Ascending aorta (tissue), 2 donors: ENCODE measurements at regions not wholly inside any gene's neighbourhood (a gene's known extent, or its start where the extent isn't known, plus 50 kb on each side); places are given as distances from the start of the nearest gene placed in this dataset.

ENCODE experiments used
- DNase-seq, 2 donors: peaks; one replicate each; pipeline ENCODE4 v3.0.0-alpha.2; 2019; ENCODE audit warnings: low spot score in 2 of 2
- H3K27ac ChIP-seq, 2 donors: fragments of 200-600 bp; sonication (generic); one replicate each; pipeline ENCODE4 v1.5.1; 2016 to 2017; ENCODE audit warnings: mild to moderate bottlenecking in 1 of 2
- H3K27me3 ChIP-seq: fragments of 200-600 bp; sonication (generic); one replicate; pipeline ENCODE4 v1.5.1; 2017
- H3K36me3 ChIP-seq, 2 donors: fragments of 200-600 bp; sonication (generic); one replicate each; pipeline ENCODE4 v1.5.1; 2016
- H3K4me1 ChIP-seq, 2 donors: fragments of 200-600 bp; sonication (generic); one replicate each; pipeline ENCODE4 v1.5.1; 2016 to 2017; ENCODE audit warnings: mild to moderate bottlenecking in 1 of 2
- H3K4me3 ChIP-seq, 2 donors: fragments of 200-600 bp; sonication (generic); one replicate each; pipeline ENCODE4 v1.5.1; 2016 to 2017; ENCODE audit warnings: mild to moderate bottlenecking in 1 of 2
- H3K9me3 ChIP-seq, 2 donors: fragments of 200-600 bp; sonication (generic); one replicate each; pipeline ENCODE4 v1.5.1; 2016
- intact Hi-C: fragments of 100-400 bp; cut with DNase I; formaldehyde crosslinking; loops from one replicate; pipeline ENCODE4 v1.15.1; 2023
- TF ChIP-seq, protein P1 (sequence below), 3 experiments: fragments of 200-600 bp in 2 of 3; fragments of 450-650 bp in 1 of 3; sonication (generic) in 2 of 3; IDR thresholded peaks; one replicate each; pipeline ENCODE4 v1.5.1; 2016 to 2019; ENCODE audit warnings: antibody characterized with exemption in 3 of 3, mild to moderate bottlenecking in 1 of 3, moderate library complexity in 1 of 3

DNA sequence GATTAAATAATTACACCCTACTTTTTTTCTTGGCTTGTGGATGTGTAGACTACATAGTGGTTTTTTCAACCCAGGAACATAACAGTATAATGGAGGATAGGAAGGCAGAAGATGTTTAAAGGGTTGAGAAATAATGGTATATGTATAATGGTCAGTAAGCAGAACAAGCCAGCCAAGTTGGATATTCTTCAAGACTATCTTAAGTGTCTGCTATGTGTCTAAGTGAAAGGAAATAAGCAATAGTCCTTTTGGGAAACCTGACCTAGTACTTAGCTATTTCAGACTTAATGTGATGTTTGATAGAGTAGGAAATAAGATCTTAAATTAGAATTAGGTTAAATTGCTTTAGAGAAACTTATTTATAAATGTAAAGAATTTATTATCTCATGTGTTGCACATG is 85.7 kb downstream of the PTPDC1 start:
- intact Hi-C loops: loop anchor here (5.0 to 10.0 kb wide), 2 partner anchors 42 to 205 kb away; a partner anchor contains a TSS
- H3K4me1 ChIP-seq: peaks cover 12 to 62% of the 10 kb centered on the region in 2 donors
- TF ChIP-seq, protein P1, sequence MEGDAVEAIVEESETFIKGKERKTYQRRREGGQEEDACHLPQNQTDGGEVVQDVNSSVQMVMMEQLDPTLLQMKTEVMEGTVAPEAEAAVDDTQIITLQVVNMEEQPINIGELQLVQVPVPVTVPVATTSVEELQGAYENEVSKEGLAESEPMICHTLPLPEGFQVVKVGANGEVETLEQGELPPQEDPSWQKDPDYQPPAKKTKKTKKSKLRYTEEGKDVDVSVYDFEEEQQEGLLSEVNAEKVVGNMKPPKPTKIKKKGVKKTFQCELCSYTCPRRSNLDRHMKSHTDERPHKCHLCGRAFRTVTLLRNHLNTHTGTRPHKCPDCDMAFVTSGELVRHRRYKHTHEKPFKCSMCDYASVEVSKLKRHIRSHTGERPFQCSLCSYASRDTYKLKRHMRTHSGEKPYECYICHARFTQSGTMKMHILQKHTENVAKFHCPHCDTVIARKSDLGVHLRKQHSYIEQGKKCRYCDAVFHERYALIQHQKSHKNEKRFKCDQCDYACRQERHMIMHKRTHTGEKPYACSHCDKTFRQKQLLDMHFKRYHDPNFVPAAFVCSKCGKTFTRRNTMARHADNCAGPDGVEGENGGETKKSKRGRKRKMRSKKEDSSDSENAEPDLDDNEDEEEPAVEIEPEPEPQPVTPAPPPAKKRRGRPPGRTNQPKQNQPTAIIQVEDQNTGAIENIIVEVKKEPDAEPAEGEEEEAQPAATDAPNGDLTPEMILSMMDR (IDR thresholded peaks at IDR 0.05): no peak
- H3K36me3 ChIP-seq: peaks cover 5 to 17% of the 10 kb centered on the region in 2 donors
- no peak for DNase-seq
- peak overlapping the region; percentile 2 to 41 for H3K27ac ChIP-seq
- no peaks in the 10 kb centered on the region for H3K27me3 ChIP-seq
- peak overlapping the region; percentile 87 to 99 for H3K4me3 ChIP-seq
- no peaks in the 10 kb centered on the region for H3K9me3 ChIP-seq

DNA sequence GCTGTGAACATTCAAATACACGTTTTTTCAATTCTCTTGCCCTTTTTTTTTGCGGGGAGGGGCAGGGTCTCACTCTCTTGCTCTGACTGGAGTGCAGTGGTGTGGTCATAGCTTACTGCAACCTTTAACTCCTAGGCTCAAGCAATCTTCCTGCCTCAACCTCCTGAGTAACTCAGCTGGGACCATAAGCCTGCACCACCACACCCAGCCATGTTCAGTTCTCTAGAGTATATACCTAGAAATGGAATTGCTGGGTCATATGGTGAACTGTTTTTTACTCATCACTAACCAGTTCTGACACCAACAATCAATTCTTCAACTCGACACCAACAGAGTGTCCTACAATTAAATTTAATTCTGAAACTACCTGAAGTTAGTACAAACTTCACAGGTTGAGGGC is 85.5 kb upstream of the ZNF169 start:
- Histone ChIP-seq H3K27me3 (no peaks in the 10 kb centered on the region), H3K4me1 (peaks cover 17 to 72% of the 10 kb centered on the region in 2 donors), H3K4me3 (peak overlapping the region in 1 of 2 donors; percentile 3), H3K36me3 (peaks cover 14 to 43% of the 10 kb centered on the region in 2 donors), H3K9me3 (no peaks in the 10 kb centered on the region), H3K27ac (peak overlapping the region in 1 of 2 donors; percentile 26)
- intact Hi-C loops: no loop called here
- TF ChIP-seq, protein P1 (IDR thresholded peaks at IDR 0.05): no peak
- DNase-seq: no peak

DNA sequence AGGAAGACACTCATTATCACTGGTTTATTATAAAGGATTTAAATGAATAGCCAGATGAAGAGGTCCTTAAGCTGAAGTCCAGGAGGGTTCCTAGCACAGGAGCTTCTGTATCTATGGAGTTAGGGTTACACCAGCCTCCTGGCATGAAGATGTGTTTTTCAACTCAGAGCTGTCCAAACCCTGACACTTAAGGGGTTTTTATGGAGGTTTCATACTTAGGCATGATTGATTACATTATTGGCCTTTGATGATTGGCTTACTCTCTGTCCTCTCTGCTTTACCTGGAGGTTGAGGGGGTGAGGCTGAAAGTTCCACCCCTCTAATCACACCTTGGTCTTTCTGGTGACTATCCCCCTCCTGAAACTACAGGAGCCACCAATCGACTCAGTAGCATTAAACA is 84.9 kb upstream of the ZNF169 start:
- intact Hi-C loops: no loop called here
- peaks cover 14 to 46% of the 10 kb centered on the region in 2 donors for H3K36me3 ChIP-seq
- H3K4me1 ChIP-seq: peaks cover 17 to 69% of the 10 kb centered on the region in 2 donors
- H3K27me3 ChIP-seq: no peaks in the 10 kb centered on the region
- TF ChIP-seq, protein P1 (IDR thresholded peaks at IDR 0.05): no peak
- peak overlapping the region; percentile 7 to 26 for H3K27ac ChIP-seq
- no peak for DNase-seq
- H3K9me3 ChIP-seq: no peaks in the 10 kb centered on the region
- H3K4me3 ChIP-seq: peak overlapping the region in 1 of 2 donors; percentile 23

DNA sequence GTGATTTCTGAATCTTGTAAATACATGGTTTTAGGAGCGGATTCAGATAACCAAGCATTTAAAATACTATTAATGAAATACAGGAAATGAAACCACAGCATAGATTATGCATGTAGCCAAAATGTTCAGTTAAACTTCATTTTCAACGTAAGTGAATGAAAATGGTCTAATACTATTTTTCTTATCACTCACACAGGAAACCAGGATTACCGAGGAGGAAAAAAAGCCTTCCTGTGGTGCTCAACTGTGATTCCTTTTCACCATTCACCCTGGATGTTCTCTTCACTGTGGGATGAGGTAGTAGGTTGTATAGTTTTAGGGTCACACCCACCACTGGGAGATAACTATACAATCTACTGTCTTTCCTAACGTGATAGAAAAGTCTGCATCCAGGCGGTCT is 83.4 kb upstream of the ZNF169 start:
- H3K36me3 ChIP-seq: peaks cover 14 to 54% of the 10 kb centered on the region in 2 donors
- no peak overlapping the region for H3K4me3 ChIP-seq
- no peaks in the 10 kb centered on the region for H3K9me3 ChIP-seq
- DNase-seq: no peak
- no peaks in the 10 kb centered on the region for H3K27me3 ChIP-seq
- no peak overlapping the region for H3K27ac ChIP-seq
- TF ChIP-seq, protein P1 (IDR thresholded peaks at IDR 0.05): no peak
- H3K4me1 ChIP-seq: peaks cover 17 to 62% of the 10 kb centered on the region in 2 donors
- intact Hi-C loops: no loop called here

DNA sequence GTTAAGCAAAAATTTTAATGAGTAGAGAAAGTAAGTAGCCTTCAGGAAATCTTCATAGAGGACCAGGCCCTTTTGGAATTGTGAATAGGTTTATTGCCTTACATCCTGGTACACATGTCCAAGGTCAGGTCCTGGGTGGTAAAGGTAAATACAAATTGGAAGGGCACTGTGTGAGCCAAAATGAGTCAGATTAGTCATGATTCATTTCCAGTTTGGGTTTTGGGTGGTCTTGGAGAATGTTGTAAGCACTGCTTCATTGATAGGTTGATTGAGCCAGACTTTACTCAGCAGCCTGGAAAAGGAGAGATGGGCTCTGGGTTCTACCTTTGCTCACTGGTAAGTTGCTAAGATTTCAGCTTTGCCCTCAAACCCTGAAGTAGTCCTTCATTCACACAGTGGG is 82.5 kb upstream of the ZNF169 start:
- no peaks in the 10 kb centered on the region for H3K9me3 ChIP-seq
- TF ChIP-seq, protein P1 (IDR thresholded peaks at IDR 0.05): no peak
- H3K36me3 ChIP-seq: peaks cover 11 to 52% of the 10 kb centered on the region in 2 donors
- peaks cover 17 to 58% of the 10 kb centered on the region in 2 donors for H3K4me1 ChIP-seq
- H3K4me3 ChIP-seq: no peak overlapping the region
- peak overlapping the region in 1 of 2 donors; percentile 52 for H3K27ac ChIP-seq
- intact Hi-C loops: no loop called here
- no peaks in the 10 kb centered on the region for H3K27me3 ChIP-seq
- DNase-seq: no peak

DNA sequence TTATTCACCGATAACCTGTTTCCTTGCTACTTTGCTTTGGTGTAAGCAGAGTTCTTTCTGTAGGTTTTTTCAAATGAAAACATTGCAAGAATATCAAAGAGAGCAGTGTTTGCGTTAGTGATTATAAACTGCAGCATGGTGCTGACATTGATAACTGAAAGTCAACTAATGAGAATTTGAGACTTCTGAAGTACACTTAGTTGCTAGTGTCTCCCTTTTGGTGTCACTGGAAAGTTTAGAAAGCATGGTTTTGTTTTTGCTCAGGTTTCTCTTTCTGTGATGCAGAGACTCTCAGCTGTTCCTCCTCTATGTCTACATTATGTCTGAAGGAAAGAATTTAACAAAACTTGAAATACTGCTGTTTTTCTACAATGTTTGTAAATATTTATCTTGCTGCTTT is 80.2 kb upstream of the ZNF169 start:
- Histone ChIP-seq H3K27ac (no peak overlapping the region), H3K36me3 (peaks cover 9 to 57% of the 10 kb centered on the region in 2 donors)
- TF ChIP-seq, protein P1 (IDR thresholded peaks at IDR 0.05): no peak

More for the DNA sequence above, 80.2 kb upstream of the ZNF169 start:
- no peaks in the 10 kb centered on the region for H3K9me3 ChIP-seq
- H3K4me3 ChIP-seq: no peak overlapping the region
- intact Hi-C loops: no loop called here
- H3K27me3 ChIP-seq: no peaks in the 10 kb centered on the region
- peaks cover 11 to 47% of the 10 kb centered on the region in 2 donors for H3K4me1 ChIP-seq
- no peak for DNase-seq
